ENCODE measurements at regions not wholly inside any gene's neighbourhood (a gene's known extent, or its start where the extent isn't known, plus 50 kb on each side); places are given as distances from the start of the nearest gene placed in this dataset.

GRCh38 chr1:87398641-87399040, 70.0 kb downstream of the LMO4 start:
- Mint-ChIP-seq H3K4me3 (no peak overlapping the region), H3K36me3 (ENCODE audit: low read depth) (no peaks in the 10 kb centered on the region), H3K27ac (no peak overlapping the region), H3K9me3 (no peaks in the 10 kb centered on the region), H3K27me3 (ENCODE audit: low read depth, poor library complexity) (peaks cover 6% of the 10 kb centered on the region), H3K4me1 (peaks cover 19% of the 10 kb centered on the region)
- TF ChIP-seq CTCF (IDR thresholded peaks at IDR 0.05), result no peak
- DNase-seq, result no peak

DNA sequence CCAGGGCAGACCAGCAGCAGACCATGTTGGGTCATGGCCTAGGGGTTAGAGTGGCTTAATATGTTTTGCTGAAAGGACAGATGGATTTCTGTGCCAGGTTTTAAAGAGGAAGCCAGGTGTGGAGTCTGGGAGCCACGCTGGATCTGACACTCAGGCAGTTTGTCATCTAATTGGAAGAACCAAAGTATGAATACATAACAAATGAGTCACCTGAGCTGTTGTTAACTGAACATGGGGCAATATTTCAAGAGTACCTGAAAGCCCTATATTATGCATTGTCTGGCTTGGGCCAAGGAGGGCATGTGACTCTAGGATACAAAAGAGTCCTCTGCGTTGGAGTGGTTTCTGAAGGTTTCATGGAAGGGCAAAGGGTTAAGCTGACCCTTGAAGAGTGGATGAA, 70.6 kb downstream of the LMO4 start:
- H3K27me3 Mint-ChIP-seq (ENCODE audit: low read depth, poor library complexity), result peaks cover 6% of the 10 kb centered on the region

GRCh38 chr1:87399701-87400100, 71.0 kb downstream of the LMO4 start:
- no peak for DNase-seq
- no peak for TF ChIP-seq CTCF (IDR thresholded peaks at IDR 0.05)
- no peak overlapping the region for H3K4me3 Mint-ChIP-seq
- peaks cover 11% of the 10 kb centered on the region for H3K4me1 Mint-ChIP-seq
- no peak overlapping the region for H3K27ac Mint-ChIP-seq
- peaks cover 5% of the 10 kb centered on the region for H3K27me3 Mint-ChIP-seq (ENCODE audit: low read depth, poor library complexity)
- H3K36me3 Mint-ChIP-seq (ENCODE audit: low read depth), result no peaks in the 10 kb centered on the region
- H3K9me3 Mint-ChIP-seq, result no peaks in the 10 kb centered on the region

More for the DNA sequence above, 70.6 kb downstream of the LMO4 start:
- Mint-ChIP-seq H3K4me1 (peaks cover 16% of the 10 kb centered on the region), H3K36me3 (ENCODE audit: low read depth) (no peaks in the 10 kb centered on the region), H3K9me3 (no peaks in the 10 kb centered on the region), H3K4me3 (no peak overlapping the region), H3K27ac (no peak overlapping the region)
- no peak for TF ChIP-seq CTCF (IDR thresholded peaks at IDR 0.05)
- DNase-seq, result no peak

GRCh38 chr1:87400813-87401212, 72.1 kb downstream of the LMO4 start:
- Mint-ChIP-seq H3K36me3 (ENCODE audit: low read depth) (peaks cover 7% of the 10 kb centered on the region), H3K4me3 (no peak overlapping the region), H3K27ac (no peak overlapping the region), H3K27me3 (ENCODE audit: low read depth, poor library complexity) (peaks cover 2% of the 10 kb centered on the region), H3K4me1 (peaks cover 6% of the 10 kb centered on the region), H3K9me3 (peaks cover 7% of the 10 kb centered on the region)
- TF ChIP-seq CTCF (IDR thresholded peaks at IDR 0.05), result no peak
- no peak for DNase-seq

DNA sequence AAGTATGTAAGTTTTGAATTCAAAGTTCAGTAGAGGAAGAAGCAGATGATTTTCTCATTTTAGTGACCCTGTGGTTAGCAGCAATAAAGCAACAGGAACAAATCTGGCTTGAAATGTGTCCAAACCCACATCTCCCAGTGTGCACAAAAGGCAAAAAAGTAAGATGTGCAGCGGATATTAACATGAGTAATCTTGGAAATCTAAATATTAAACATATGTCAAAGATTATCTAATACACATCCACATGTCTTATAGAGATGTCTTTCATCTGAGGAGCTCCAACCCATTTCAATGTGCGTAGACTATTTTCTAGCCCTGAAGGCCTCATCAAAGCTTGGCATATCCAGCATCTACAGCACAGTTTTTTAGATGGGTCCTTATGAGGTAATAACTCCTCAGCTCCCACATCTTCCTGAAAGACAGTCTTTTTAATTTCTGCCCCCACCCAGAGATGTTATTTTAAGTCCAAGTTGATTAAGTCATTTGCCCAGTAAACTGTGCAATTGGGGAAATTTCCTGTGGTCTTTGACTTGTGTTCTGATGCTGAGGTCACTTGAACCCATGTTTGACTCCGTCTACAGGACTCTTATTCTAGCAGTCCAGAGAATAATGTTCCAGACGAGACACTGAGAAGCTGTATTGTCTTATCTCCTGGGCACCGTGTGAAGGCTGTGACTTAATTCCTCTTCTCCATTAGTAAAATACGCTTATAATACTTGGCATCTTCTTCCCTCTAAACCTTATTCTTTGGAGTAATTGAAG, 73.7 kb downstream of the LMO4 start:
- TF ChIP-seq CTCF (IDR thresholded peaks at IDR 0.05), result no peak
- Mint-ChIP-seq H3K4me3 (no peak overlapping the region), H3K27ac (no peak overlapping the region), H3K9me3 (peaks cover 7% of the 10 kb centered on the region), H3K36me3 (ENCODE audit: low read depth) (peaks cover 8% of the 10 kb centered on the region), H3K4me1 (peaks cover 6% of the 10 kb centered on the region), H3K27me3 (ENCODE audit: low read depth, poor library complexity) (peaks cover 2% of the 10 kb centered on the region)
- no peak for DNase-seq
